H9 (cell line): ENCODE measurements at regions not wholly inside any gene's neighbourhood (a gene's known extent, or its start where the extent isn't known, plus 50 kb on each side); places are given as distances from the start of the nearest gene placed in this dataset.

ENCODE experiments used
- DNase-seq: peaks from one replicate; pipeline ENCODE4 v3.0.0-alpha.2; 2017
- H2AFZ ChIP-seq: one replicate; pipeline ENCODE4 v1.6.1; 2013; ENCODE audit warnings: mild to moderate bottlenecking, low read length, control low read depth, moderate library complexity
- H2AK5ac ChIP-seq: 2 replicates; pipeline ENCODE4 v1.6.1; 2013; ENCODE audit warnings: low read length, control low read depth, mixed read lengths; ENCODE audit not compliant: insufficient read length
- H2BK120ac ChIP-seq: one replicate; pipeline ENCODE4 v1.6.1; 2013; ENCODE audit warnings: low read depth, mild to moderate bottlenecking, low read length, control low read depth, inconsistent platforms; ENCODE audit not compliant: poor library complexity, severe bottlenecking
- H2BK12ac ChIP-seq: 2 replicates; pipeline ENCODE4 v1.6.1; 2013; ENCODE audit warnings: low read length, control low read depth, mixed read lengths, low read depth; ENCODE audit not compliant: insufficient read length
- H2BK15ac ChIP-seq: 2 replicates; pipeline ENCODE4 v1.6.1; 2013; ENCODE audit warnings: low read depth, low read length, control low read depth
- H2BK20ac ChIP-seq: one replicate; pipeline ENCODE4 v1.6.1; 2013; ENCODE audit warnings: low read depth, mild to moderate bottlenecking, low read length, control low read depth, inconsistent platforms; ENCODE audit not compliant: poor library complexity, severe bottlenecking
- H2BK5ac ChIP-seq: 2 replicates; pipeline ENCODE4 v1.6.1; 2013; ENCODE audit warnings: low read length, control low read depth, mixed read lengths; ENCODE audit not compliant: insufficient read length
- H3K14ac ChIP-seq: 2 replicates; pipeline ENCODE4 v1.6.1; 2013; ENCODE audit warnings: low read length, control low read depth; ENCODE audit not compliant: insufficient read depth
- H3K18ac ChIP-seq: 2 replicates; pipeline ENCODE4 v1.6.1; 2013; ENCODE audit warnings: low read depth, mild to moderate bottlenecking, mixed read lengths, low read length, control low read depth; ENCODE audit not compliant: insufficient read length
- H3K23ac ChIP-seq: 2 replicates; pipeline ENCODE4 v1.6.1; 2013; ENCODE audit warnings: low read length, control low read depth, mixed read lengths, low read depth; ENCODE audit not compliant: insufficient read length
- H3K23me2 ChIP-seq: 2 replicates; pipeline ENCODE4 v1.6.1; 2013; ENCODE audit warnings: low read depth, mild to moderate bottlenecking, mixed read lengths, low read length, control low read depth; ENCODE audit not compliant: insufficient read length, poor library complexity, severe bottlenecking
- H3K27ac ChIP-seq: 2 replicates; pipeline ENCODE4 v1.5.1; 2013; ENCODE audit warnings: low read length, control low read depth, mixed read lengths, low read depth; ENCODE audit not compliant: insufficient read length
- H3K27me3 ChIP-seq: 2 replicates; pipeline ENCODE4 v1.6.1; 2013; ENCODE audit warnings: low read length, control low read depth, inconsistent platforms; ENCODE audit not compliant: insufficient read depth
- H3K4ac ChIP-seq: 2 replicates; pipeline ENCODE4 v1.6.1; 2013; ENCODE audit warnings: low read depth, mild to moderate bottlenecking, control low read depth, inconsistent platforms, low read length, moderate library complexity
- H3K4me1 ChIP-seq: 2 replicates; pipeline ENCODE4 v1.6.1; 2013; ENCODE audit warnings: low read length, control low read depth, inconsistent platforms; ENCODE audit not compliant: insufficient read depth
- H3K4me2 ChIP-seq: 2 replicates; pipeline ENCODE4 v1.6.1; 2013; ENCODE audit warnings: low read length, control low read depth, mixed read lengths; ENCODE audit not compliant: insufficient read length, insufficient read depth
- H3K56ac ChIP-seq: 2 replicates; pipeline ENCODE4 v1.6.1; 2013; ENCODE audit warnings: low read depth, mild to moderate bottlenecking, mixed read lengths, low read length, control low read depth; ENCODE audit not compliant: insufficient read length
- H3K79me1 ChIP-seq: 2 replicates; pipeline ENCODE4 v1.6.1; 2013; ENCODE audit warnings: low read depth, mild to moderate bottlenecking, moderate library complexity, low read length, control low read depth, inconsistent platforms; ENCODE audit not compliant: insufficient read depth, poor library complexity, severe bottlenecking
- H3K79me2 ChIP-seq: 2 replicates; pipeline ENCODE4 v1.6.1; 2013; ENCODE audit warnings: low read length, control low read depth, inconsistent platforms; ENCODE audit not compliant: insufficient read depth
- H3K9ac ChIP-seq: 2 replicates; pipeline ENCODE4 v1.6.1; 2013; ENCODE audit warnings: low read length, control low read depth, mixed read lengths; ENCODE audit not compliant: insufficient read length; ENCODE audit errors: extremely low read depth
- H3K9me3 ChIP-seq: one replicate; pipeline ENCODE4 v1.6.1; 2013; ENCODE audit warnings: low read depth, low read length, inconsistent platforms; ENCODE audit not compliant: control insufficient read depth
- H3T11ph ChIP-seq: one replicate; pipeline ENCODE4 v1.6.1; 2013; ENCODE audit warnings: mild to moderate bottlenecking, low read length, control low read depth, inconsistent platforms
- H4K20me1 ChIP-seq: one replicate; pipeline ENCODE4 v1.6.1; 2013; ENCODE audit not compliant: control insufficient read depth, insufficient read length, insufficient read depth
- H4K5ac ChIP-seq: 2 replicates; pipeline ENCODE4 v1.6.1; 2013; ENCODE audit warnings: low read depth, mild to moderate bottlenecking, mixed read lengths, low read length, control low read depth; ENCODE audit not compliant: insufficient read length
- H4K8ac ChIP-seq: replicated peaks from 2 replicates; pipeline ENCODE4 v1.6.1; 2013; ENCODE audit warnings: low read length, control low read depth, mixed read lengths, low read depth; ENCODE audit not compliant: insufficient read length
- H4K91ac ChIP-seq: 2 replicates; pipeline ENCODE4 v1.6.1; 2013; ENCODE audit warnings: low read depth, mild to moderate bottlenecking, moderate library complexity, mixed read lengths, low read length, control low read depth; ENCODE audit not compliant: insufficient read length
- H3K27ac Mint-ChIP-seq, 3 experiments: 2 replicates in 2 of 3; 3 replicates in 1 of 3; pipeline ENCODE4 v1.8.0; 2020 to 2021; ENCODE audit warnings: mixed read lengths in 3 of 3, mild to moderate bottlenecking in 1 of 3, moderate library complexity in 1 of 3
- H3K27me3 Mint-ChIP-seq: 2 replicates; pipeline ENCODE4 v1.8.0; 2021; ENCODE audit warnings: low read depth, mild to moderate bottlenecking, moderate library complexity, mixed read lengths
- H3K36me3 Mint-ChIP-seq, 3 experiments: 2 replicates in 2 of 3; 3 replicates in 1 of 3; pipeline ENCODE4 v1.8.0; 2020 to 2021; ENCODE audit warnings: low read depth in 3 of 3, mixed read lengths in 3 of 3; ENCODE audit not compliant: insufficient read depth in 1 of 3
- H3K4me1 Mint-ChIP-seq, 2 experiments: 2 replicates each; pipeline ENCODE4 v1.8.0; 2020; ENCODE audit warnings: mixed read lengths in 2 of 2
- H3K4me3 Mint-ChIP-seq, 2 experiments: 2 replicates in 1 of 2; 3 replicates in 1 of 2; pipeline ENCODE4 v1.8.0; 2020 to 2021; ENCODE audit warnings: mild to moderate bottlenecking in 2 of 2, mixed read lengths in 2 of 2, moderate library complexity in 1 of 2
- H3K9me3 Mint-ChIP-seq, 2 experiments: 2 replicates in 1 of 2; 3 replicates in 1 of 2; pipeline ENCODE4 v1.8.0; 2020; ENCODE audit warnings: mild to moderate bottlenecking in 2 of 2, mixed read lengths in 2 of 2, moderate library complexity in 1 of 2
- WGBS: extraction: QIAGEN DNeasy Blood & Tissue Kit; methylation state at CpG from one replicate; pipeline ENCODE4 v1.1.7; 2013; ENCODE audit warnings: missing lambda C conversion rate, low lambda C conversion rate, mixed read lengths; ENCODE audit not compliant: insufficient read length; ENCODE audit errors: extremely low coverage; 5-methylcytosine and 5-hydroxymethylcytosine counted together
- TF ChIP-seq, protein P1 (sequence below): fragments of 200-600 bp; sonication (generic); conservative IDR thresholded peaks from 3 replicates; pipeline ENCODE4 v1.8.0; 2021; ENCODE audit warnings: antibody characterized with exemption, mild to moderate bottlenecking

DNA sequence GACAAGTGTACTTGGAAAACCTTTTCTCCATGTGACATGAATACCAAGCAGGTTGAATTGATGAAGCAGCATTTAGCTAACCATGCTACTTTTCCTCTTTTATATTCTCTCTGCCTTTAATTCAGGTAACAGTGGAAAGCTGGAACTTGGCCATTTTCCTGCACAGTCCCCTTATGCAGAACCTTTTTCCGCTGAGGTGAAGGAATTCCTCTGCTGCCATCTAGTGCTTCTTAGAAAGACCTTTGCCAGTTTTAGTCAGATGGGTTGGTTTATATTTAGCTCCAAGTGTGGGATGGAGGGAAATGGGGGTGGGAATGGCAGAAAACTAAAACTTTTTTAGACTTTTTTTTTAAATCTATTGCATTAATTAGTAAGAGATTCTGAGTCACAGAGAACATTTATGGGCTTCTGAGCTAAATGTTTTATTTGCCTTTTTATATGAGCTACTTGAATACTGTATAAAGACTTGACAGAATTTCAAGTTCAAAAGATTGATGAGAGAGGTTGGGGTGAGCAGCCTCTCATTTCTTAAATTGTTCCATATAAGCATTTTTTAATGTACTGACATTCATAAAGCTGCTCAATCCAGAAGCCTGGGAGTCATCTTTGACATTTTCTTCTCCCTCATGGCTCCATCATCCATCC is 153.9 kb upstream of the ZC3H12C start:
- no peak overlapping the region for H2AK5ac ChIP-seq
- H3K18ac ChIP-seq, result no peak overlapping the region
- H3K4me1 ChIP-seq, result no peaks in the 10 kb centered on the region
- no peak overlapping the region for H3K4me2 ChIP-seq
- H2BK15ac ChIP-seq, result no peak overlapping the region
- no peak overlapping the region for H2BK120ac ChIP-seq
- no peak overlapping the region for H4K8ac ChIP-seq
- TF ChIP-seq, protein P1, sequence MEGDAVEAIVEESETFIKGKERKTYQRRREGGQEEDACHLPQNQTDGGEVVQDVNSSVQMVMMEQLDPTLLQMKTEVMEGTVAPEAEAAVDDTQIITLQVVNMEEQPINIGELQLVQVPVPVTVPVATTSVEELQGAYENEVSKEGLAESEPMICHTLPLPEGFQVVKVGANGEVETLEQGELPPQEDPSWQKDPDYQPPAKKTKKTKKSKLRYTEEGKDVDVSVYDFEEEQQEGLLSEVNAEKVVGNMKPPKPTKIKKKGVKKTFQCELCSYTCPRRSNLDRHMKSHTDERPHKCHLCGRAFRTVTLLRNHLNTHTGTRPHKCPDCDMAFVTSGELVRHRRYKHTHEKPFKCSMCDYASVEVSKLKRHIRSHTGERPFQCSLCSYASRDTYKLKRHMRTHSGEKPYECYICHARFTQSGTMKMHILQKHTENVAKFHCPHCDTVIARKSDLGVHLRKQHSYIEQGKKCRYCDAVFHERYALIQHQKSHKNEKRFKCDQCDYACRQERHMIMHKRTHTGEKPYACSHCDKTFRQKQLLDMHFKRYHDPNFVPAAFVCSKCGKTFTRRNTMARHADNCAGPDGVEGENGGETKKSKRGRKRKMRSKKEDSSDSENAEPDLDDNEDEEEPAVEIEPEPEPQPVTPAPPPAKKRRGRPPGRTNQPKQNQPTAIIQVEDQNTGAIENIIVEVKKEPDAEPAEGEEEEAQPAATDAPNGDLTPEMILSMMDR, result peak; percentile 78
- no peaks in the 10 kb centered on the region for H3K79me1 ChIP-seq
- no peaks in the 10 kb centered on the region for H3K9me3 ChIP-seq
- H3K9ac ChIP-seq, result no peak overlapping the region
- H3K56ac ChIP-seq, result no peak overlapping the region
- no peaks in the 10 kb centered on the region for H3K36me3 Mint-ChIP-seq
- H3K4me3 Mint-ChIP-seq, result no peak overlapping the region
- no peak overlapping the region for H2BK20ac ChIP-seq
- no peak overlapping the region for H3K23ac ChIP-seq
- no peak overlapping the region for H3K27ac Mint-ChIP-seq
- H4K91ac ChIP-seq, result no peak overlapping the region
- H4K5ac ChIP-seq, result no peak overlapping the region
- no peak overlapping the region for H3K4ac ChIP-seq
- no peaks in the 10 kb centered on the region for H3K4me1 Mint-ChIP-seq
- H3K27ac ChIP-seq, result no peak overlapping the region
- no peak overlapping the region for H3K14ac ChIP-seq
- no peak overlapping the region for H2AFZ ChIP-seq
- H3T11ph ChIP-seq, result no peak overlapping the region
- no peaks in the 10 kb centered on the region for H3K79me2 ChIP-seq
- no peaks in the 10 kb centered on the region; a peak in 1 of 5 replicates for H3K9me3 Mint-ChIP-seq
- H4K20me1 ChIP-seq, result no peaks in the 10 kb centered on the region
- DNase-seq, result no peak
- no peaks in the 10 kb centered on the region for H3K27me3 ChIP-seq
- H2BK5ac ChIP-seq, result no peak overlapping the region
- WGBS, result no CpG with 5 or more reads among the region's 1 CpG
- no peak overlapping the region for H2BK12ac ChIP-seq
- no peaks in the 10 kb centered on the region for H3K27me3 Mint-ChIP-seq
- H3K23me2 ChIP-seq, result no peaks in the 10 kb centered on the region
